Memory B cell (primary cell): ENCODE measurements at regions not wholly inside any gene's neighbourhood (a gene's known extent, or its start where the extent isn't known, plus 50 kb on each side); places are given as distances from the start of the nearest gene placed in this dataset.
A peak's percentile ranks its signal among the peaks of the same experiment; 100 is the strongest.

ENCODE experiments used
- ATAC-seq: fragments of 150-1000 bp; cut with Tn5 transposase; 2 replicates; pipeline ENCODE4 v1.10.0; 2021; ENCODE audit warnings: low read depth, mild to moderate bottlenecking, moderate library complexity
- DNase-seq, 2 donors: peaks; one replicate each; pipeline ENCODE4 v3.0.0; 2022; ENCODE audit warnings: low spot score in 2 of 2
- H3K27ac Mint-ChIP-seq: one replicate; pipeline ENCODE4 v1.8.0; 2022; ENCODE audit warnings: mild to moderate bottlenecking, moderate library complexity, mixed read lengths
- H3K27me3 Mint-ChIP-seq: one replicate; pipeline ENCODE4 v1.8.0; 2022; ENCODE audit warnings: mixed read lengths
- H3K36me3 Mint-ChIP-seq: one replicate; pipeline ENCODE4 v1.8.0; 2022; ENCODE audit warnings: mild to moderate bottlenecking, mixed read lengths
- H3K4me1 Mint-ChIP-seq: one replicate; pipeline ENCODE4 v1.8.0; 2022; ENCODE audit warnings: mixed read lengths
- H3K4me3 Mint-ChIP-seq: one replicate; pipeline ENCODE4 v1.8.0; 2022; ENCODE audit warnings: mild to moderate bottlenecking, moderate library complexity, mixed read lengths
- H3K9me3 Mint-ChIP-seq: one replicate; pipeline ENCODE4 v1.8.0; 2022; ENCODE audit warnings: mixed read lengths

- ATAC-seq (no peak), DNase-seq (no peak)
- Mint-ChIP-seq H3K4me1 (peaks cover 51% of the 10 kb centered on the region), H3K36me3 (peaks cover 17% of the 10 kb centered on the region), H3K4me3 (peak overlapping the region; percentile 95), H3K9me3 (no peaks in the 10 kb centered on the region), H3K27ac (peak overlapping the region; percentile 82), H3K27me3 (no peaks in the 10 kb centered on the region)
Measured at GRCh38 chr12:25058012-25058411, 109.1 kb upstream of the BCAT1 start.

GRCh38 chr12:25056486-25057130 is 107.7 kb upstream of the BCAT1 start:
- no peaks in the 10 kb centered on the region for H3K9me3 Mint-ChIP-seq
- peaks cover 14% of the 10 kb centered on the region for H3K36me3 Mint-ChIP-seq
- no peak for ATAC-seq
- H3K27ac Mint-ChIP-seq, result peak overlapping the region; percentile 96
- no peak for DNase-seq
- H3K27me3 Mint-ChIP-seq, result no peaks in the 10 kb centered on the region
- peaks cover 43% of the 10 kb centered on the region for H3K4me1 Mint-ChIP-seq
- H3K4me3 Mint-ChIP-seq, result peak overlapping the region; percentile 95

- Mint-ChIP-seq H3K4me1 (peaks cover 46% of the 10 kb centered on the region), H3K9me3 (no peaks in the 10 kb centered on the region), H3K36me3 (peaks cover 14% of the 10 kb centered on the region), H3K27ac (peak overlapping the region; percentile 96), H3K4me3 (peak overlapping the region; percentile 95), H3K27me3 (no peaks in the 10 kb centered on the region)
- DNase-seq (no peak), ATAC-seq (no peak)
Measured at GRCh38 chr12:25056011-25056410, 107.1 kb upstream of the BCAT1 start.

GRCh38 chr12:25054783-25055144 is 105.9 kb upstream of the BCAT1 start:
- peak overlapping the region; percentile 95 for H3K4me3 Mint-ChIP-seq
- no peaks in the 10 kb centered on the region for H3K27me3 Mint-ChIP-seq
- H3K9me3 Mint-ChIP-seq, result no peaks in the 10 kb centered on the region
- DNase-seq (no peak), ATAC-seq (no peak)
- peak overlapping the region; percentile 96 for H3K27ac Mint-ChIP-seq
- H3K36me3 Mint-ChIP-seq, result peaks cover 8% of the 10 kb centered on the region
- H3K4me1 Mint-ChIP-seq, result peaks cover 47% of the 10 kb centered on the region

- no peaks in the 10 kb centered on the region for H3K9me3 Mint-ChIP-seq
- peak overlapping the region; percentile 96 for H3K27ac Mint-ChIP-seq
- H3K4me3 Mint-ChIP-seq, result peak overlapping the region; percentile 95
- H3K36me3 Mint-ChIP-seq, result peaks cover 8% of the 10 kb centered on the region
- no peaks in the 10 kb centered on the region for H3K27me3 Mint-ChIP-seq
- no peak for DNase-seq
- H3K4me1 Mint-ChIP-seq, result peaks cover 47% of the 10 kb centered on the region
- ATAC-seq, result no peak
Measured at GRCh38 chr12:25054076-25054782, 105.3 kb upstream of the BCAT1 start.

GRCh38 chr12:25052914-25053211 is 104.0 kb upstream of the BCAT1 start:
- DNase-seq, result peak in 1 of 2 donors; percentile 5
- H3K27ac Mint-ChIP-seq, result peak overlapping the region; percentile 99
- no peaks in the 10 kb centered on the region for H3K9me3 Mint-ChIP-seq
- peaks cover 8% of the 10 kb centered on the region for H3K36me3 Mint-ChIP-seq
- H3K27me3 Mint-ChIP-seq, result no peaks in the 10 kb centered on the region
- H3K4me3 Mint-ChIP-seq, result peak overlapping the region; percentile 99
- peak; percentile 6 for ATAC-seq
- peaks cover 40% of the 10 kb centered on the region for H3K4me1 Mint-ChIP-seq

- H3K4me1 Mint-ChIP-seq, result peaks cover 35% of the 10 kb centered on the region
- H3K9me3 Mint-ChIP-seq, result peaks cover 2% of the 10 kb centered on the region
- peaks cover 5% of the 10 kb centered on the region for H3K36me3 Mint-ChIP-seq
- DNase-seq (peak; percentile 74 to 77), ATAC-seq (peak; percentile 84)
- H3K4me3 Mint-ChIP-seq, result peak overlapping the region; percentile 99
- H3K27me3 Mint-ChIP-seq, result no peaks in the 10 kb centered on the region
- peak overlapping the region; percentile 99 for H3K27ac Mint-ChIP-seq
Measured at GRCh38 chr12:25052196-25052913, 103.5 kb upstream of the BCAT1 start.

- Mint-ChIP-seq H3K9me3 (peaks cover 2% of the 10 kb centered on the region), H3K36me3 (peaks cover 4% of the 10 kb centered on the region), H3K27me3 (no peaks in the 10 kb centered on the region), H3K27ac (peak overlapping the region; percentile 99), H3K4me3 (peak overlapping the region; percentile 99), H3K4me1 (peaks cover 30% of the 10 kb centered on the region)
- peak in 1 of 2 donors; percentile 37 for DNase-seq
- ATAC-seq, result peak; percentile 58
Measured at GRCh38 chr12:25051656-25052195, 102.8 kb upstream of the BCAT1 start.

- Mint-ChIP-seq H3K4me1 (peaks cover 28% of the 10 kb centered on the region), H3K9me3 (peaks cover 2% of the 10 kb centered on the region), H3K4me3 (peak overlapping the region; percentile 99), H3K27me3 (no peaks in the 10 kb centered on the region), H3K27ac (peak overlapping the region; percentile 99), H3K36me3 (peaks cover 4% of the 10 kb centered on the region)
- ATAC-seq (no peak), DNase-seq (no peak)
Measured at GRCh38 chr12:25051171-25051570, 102.3 kb upstream of the BCAT1 start.

- H3K27ac Mint-ChIP-seq, result no peak overlapping the region
- DNase-seq (no peak), ATAC-seq (no peak)
- H3K9me3 Mint-ChIP-seq, result peaks cover 2% of the 10 kb centered on the region
- no peaks in the 10 kb centered on the region for H3K27me3 Mint-ChIP-seq
- H3K4me3 Mint-ChIP-seq, result no peak overlapping the region
- peaks cover 18% of the 10 kb centered on the region for H3K4me1 Mint-ChIP-seq
- no peaks in the 10 kb centered on the region for H3K36me3 Mint-ChIP-seq
Measured at GRCh38 chr12:25045869-25046268, 97.0 kb upstream of the BCAT1 start.

GRCh38 chr12:25041006-25041741 is 92.3 kb upstream of the BCAT1 start:
- peaks cover 16% of the 10 kb centered on the region for H3K4me1 Mint-ChIP-seq
- H3K27ac Mint-ChIP-seq, result peak overlapping the region; percentile 63

GRCh38 chr12:25040593-25040992 is 91.7 kb upstream of the BCAT1 start:
- H3K4me1 Mint-ChIP-seq, result peaks cover 16% of the 10 kb centered on the region
- no peak for DNase-seq

More at GRCh38 chr12:25041006-25041741, 92.3 kb upstream of the BCAT1 start:
- H3K36me3 Mint-ChIP-seq, result no peaks in the 10 kb centered on the region
- H3K4me3 Mint-ChIP-seq, result peak overlapping the region; percentile 11
- peak; percentile 51 for ATAC-seq
- no peaks in the 10 kb centered on the region for H3K9me3 Mint-ChIP-seq
- DNase-seq, result no peak
- no peaks in the 10 kb centered on the region for H3K27me3 Mint-ChIP-seq

GRCh38 chr12:25034676-25035075 is 85.8 kb upstream of the BCAT1 start:
- H3K27me3 Mint-ChIP-seq, result no peaks in the 10 kb centered on the region
- no peaks in the 10 kb centered on the region for H3K9me3 Mint-ChIP-seq
- no peak for DNase-seq
- no peak overlapping the region for H3K27ac Mint-ChIP-seq
- no peaks in the 10 kb centered on the region for H3K36me3 Mint-ChIP-seq
- H3K4me3 Mint-ChIP-seq, result no peak overlapping the region
- ATAC-seq, result no peak
- no peaks in the 10 kb centered on the region for H3K4me1 Mint-ChIP-seq

More at GRCh38 chr12:25040593-25040992, 91.7 kb upstream of the BCAT1 start:
- H3K27ac Mint-ChIP-seq, result peak overlapping the region; percentile 63
- peak overlapping the region; percentile 11 for H3K4me3 Mint-ChIP-seq
- H3K27me3 Mint-ChIP-seq, result no peaks in the 10 kb centered on the region
- no peaks in the 10 kb centered on the region for H3K36me3 Mint-ChIP-seq
- H3K9me3 Mint-ChIP-seq, result no peaks in the 10 kb centered on the region
- no peak for ATAC-seq
